ENCODE measurements at regions not wholly inside any gene's neighbourhood (a gene's known extent, or its start where the extent isn't known, plus 50 kb on each side); places are given as distances from the start of the nearest gene placed in this dataset.

DNA sequence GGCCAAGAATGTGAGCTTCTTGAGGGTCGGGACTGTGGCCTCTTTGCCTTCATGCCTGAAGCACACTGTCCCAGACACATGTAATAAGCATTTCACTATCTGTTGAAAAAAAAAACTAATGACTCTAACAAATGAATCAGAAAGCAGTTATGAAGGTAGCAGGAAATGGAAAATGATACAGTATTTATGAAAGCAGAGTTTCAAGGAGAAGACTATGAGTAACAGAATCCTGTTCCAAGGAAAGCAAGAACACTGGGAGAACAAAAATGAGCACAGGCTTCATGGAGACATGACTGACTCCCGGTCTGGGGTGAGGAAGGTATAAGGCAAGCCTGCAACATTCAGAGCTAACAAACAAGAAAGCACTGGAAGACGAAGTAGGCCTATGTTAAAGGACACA is 190.8 kb downstream of the RNF152 start:
- Histone ChIP-seq H3K9me3 (ENCODE audit: control insufficient read depth in 1 of 2, insufficient read depth in 1 of 2, low read depth in 1 of 2, low read length in 2 of 2) (no peaks in the 10 kb centered on the region), H3K4me3 (replicated peaks in 1 of 2; ENCODE audit: low read depth in 1 of 2, low read length in 2 of 2) (no peak overlapping the region), H3K4me2 (ENCODE audit: low read length) (no peak overlapping the region), H3K27me3 (ENCODE audit: insufficient read depth, low read length) (peaks cover 19% of the 10 kb centered on the region), H2AFZ (ENCODE audit: low read depth, low read length, poor library complexity, severe bottlenecking) (no peak overlapping the region), H3K27ac (ENCODE audit: low read depth, low read length) (no peak overlapping the region), H3K79me2 (ENCODE audit: insufficient read depth, low read length) (no peaks in the 10 kb centered on the region), H3K4me1 (ENCODE audit: control insufficient read depth in 1 of 2, insufficient read depth in 2 of 2, low read length in 2 of 2) (no peaks in the 10 kb centered on the region), H3K9me2 (ENCODE audit: insufficient read depth) (no peaks in the 10 kb centered on the region), H3K36me3 (ENCODE audit: control insufficient read depth in 1 of 2, insufficient read depth in 2 of 2, low read length in 2 of 2) (no peaks in the 10 kb centered on the region), H3K9ac (ENCODE audit: low read length) (no peak overlapping the region), H4K20me1 (ENCODE audit: insufficient read depth) (no peaks in the 10 kb centered on the region)
- RAD21 ChIA-PET (ENCODE audit: low non-redundant PET in 1 of 2, low total read pairs in 2 of 2, uncharacterized antibody in 2 of 2, unreplicated experiment in 2 of 2), result interaction anchor here in 1 of 2 experiments (0.7 kb wide), 1 partner anchor 13 kb away, joined by 4 read pairs; no protein-coding TSS in a partner anchor
- POLR2A ChIA-PET, result no interaction called here
- CTCF ChIA-PET, result no interaction called here
- intact Hi-C loops (cut with micrococcal nuclease), result no loop called here
- ATAC-seq (no peak), DNase-seq (ENCODE audit: low read depth, low spot score) (no peak)
- TF ChIP-seq MAX (IDR thresholded peaks at IDR 0.05) (no peak), EGR1 (IDR thresholded peaks at IDR 0.05; ENCODE audit: low read depth) (no peak), ELF1 (IDR thresholded peaks at IDR 0.05; ENCODE audit: borderline replicate concordance, low read depth) (no peak), RAD21 (IDR thresholded peaks at IDR 0.05; ENCODE audit: low read depth) (no peak), EZH2 (IDR thresholded peaks at IDR 0.05) (no peak), FOSL1 (IDR thresholded peaks at IDR 0.05; ENCODE audit: low read depth) (no peak), SP1 (IDR thresholded peaks at IDR 0.05; ENCODE audit: low read depth) (no peak), YY1 (IDR thresholded peaks at IDR 0.05; ENCODE audit: extremely low read depth, insufficient replicate concordance, low read depth, low read length) (no peak), ZNF274 (IDR thresholded peaks at IDR 0.05; ENCODE audit: low read depth, low read length) (no peak), SRF (IDR thresholded peaks at IDR 0.05; ENCODE audit: low read depth) (no peak), POLR2AphosphoS5 (IDR thresholded peaks at IDR 0.05; ENCODE audit: low read depth, low read length) (no peak), EZH2phosphoT487 (IDR thresholded peaks at IDR 0.05; ENCODE audit: borderline replicate concordance) (no peak), ATF3 (IDR thresholded peaks at IDR 0.05) (no peak)
- TF ChIP-seq, protein P1, sequence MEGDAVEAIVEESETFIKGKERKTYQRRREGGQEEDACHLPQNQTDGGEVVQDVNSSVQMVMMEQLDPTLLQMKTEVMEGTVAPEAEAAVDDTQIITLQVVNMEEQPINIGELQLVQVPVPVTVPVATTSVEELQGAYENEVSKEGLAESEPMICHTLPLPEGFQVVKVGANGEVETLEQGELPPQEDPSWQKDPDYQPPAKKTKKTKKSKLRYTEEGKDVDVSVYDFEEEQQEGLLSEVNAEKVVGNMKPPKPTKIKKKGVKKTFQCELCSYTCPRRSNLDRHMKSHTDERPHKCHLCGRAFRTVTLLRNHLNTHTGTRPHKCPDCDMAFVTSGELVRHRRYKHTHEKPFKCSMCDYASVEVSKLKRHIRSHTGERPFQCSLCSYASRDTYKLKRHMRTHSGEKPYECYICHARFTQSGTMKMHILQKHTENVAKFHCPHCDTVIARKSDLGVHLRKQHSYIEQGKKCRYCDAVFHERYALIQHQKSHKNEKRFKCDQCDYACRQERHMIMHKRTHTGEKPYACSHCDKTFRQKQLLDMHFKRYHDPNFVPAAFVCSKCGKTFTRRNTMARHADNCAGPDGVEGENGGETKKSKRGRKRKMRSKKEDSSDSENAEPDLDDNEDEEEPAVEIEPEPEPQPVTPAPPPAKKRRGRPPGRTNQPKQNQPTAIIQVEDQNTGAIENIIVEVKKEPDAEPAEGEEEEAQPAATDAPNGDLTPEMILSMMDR (IDR thresholded peaks at IDR 0.05 in 2 of 3, conservative IDR thresholded peaks at IDR 0.05 in 1 of 3; ENCODE audit: borderline replicate concordance in 1 of 3, insufficient read depth in 1 of 3, low read depth in 2 of 3, low read length in 2 of 3), result no peak
- TF ChIP-seq, protein P2, sequence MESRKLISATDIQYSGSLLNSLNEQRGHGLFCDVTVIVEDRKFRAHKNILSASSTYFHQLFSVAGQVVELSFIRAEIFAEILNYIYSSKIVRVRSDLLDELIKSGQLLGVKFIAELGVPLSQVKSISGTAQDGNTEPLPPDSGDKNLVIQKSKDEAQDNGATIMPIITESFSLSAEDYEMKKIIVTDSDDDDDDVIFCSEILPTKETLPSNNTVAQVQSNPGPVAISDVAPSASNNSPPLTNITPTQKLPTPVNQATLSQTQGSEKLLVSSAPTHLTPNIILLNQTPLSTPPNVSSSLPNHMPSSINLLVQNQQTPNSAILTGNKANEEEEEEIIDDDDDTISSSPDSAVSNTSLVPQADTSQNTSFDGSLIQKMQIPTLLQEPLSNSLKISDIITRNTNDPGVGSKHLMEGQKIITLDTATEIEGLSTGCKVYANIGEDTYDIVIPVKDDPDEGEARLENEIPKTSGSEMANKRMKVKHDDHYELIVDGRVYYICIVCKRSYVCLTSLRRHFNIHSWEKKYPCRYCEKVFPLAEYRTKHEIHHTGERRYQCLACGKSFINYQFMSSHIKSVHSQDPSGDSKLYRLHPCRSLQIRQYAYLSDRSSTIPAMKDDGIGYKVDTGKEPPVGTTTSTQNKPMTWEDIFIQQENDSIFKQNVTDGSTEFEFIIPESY (IDR thresholded peaks at IDR 0.05; ENCODE audit: extremely low read depth, insufficient replicate concordance, low read length), result no peak
- no TSS peak for BruUV-seq (replicated peaks)

Data from HCT116 (cell line).